ENCODE measurements at regions not wholly inside any gene's neighbourhood (a gene's known extent, or its start where the extent isn't known, plus 50 kb on each side); places are given as distances from the start of the nearest gene placed in this dataset.
A peak's percentile ranks its signal among the peaks of the same experiment; 100 is the strongest.

- Histone ChIP-seq H4K20me1 (ENCODE audit: insufficient read depth, low read length) (no peaks in the 10 kb centered on the region), H2AFZ (ENCODE audit: low read depth, low read length) (no peak overlapping the region), H3K4me2 (ENCODE audit: low read length) (no peak overlapping the region), H3K9ac (ENCODE audit: low read length) (no peak overlapping the region), H3K79me2 (ENCODE audit: insufficient read depth, low read length) (no peaks in the 10 kb centered on the region), H3K36me3 (ENCODE audit: insufficient read depth, low read length) (no peaks in the 10 kb centered on the region), H3K4me1 (ENCODE audit: insufficient read depth, low read length) (no peaks in the 10 kb centered on the region), H3K9me3 (ENCODE audit: insufficient read depth, low read depth, low read length) (no peaks in the 10 kb centered on the region), H3K27ac (ENCODE audit: low read depth, low read length) (no peak overlapping the region), H3K4me3 (ENCODE audit: insufficient read depth, low read depth, low read length) (no peak overlapping the region), H3K27me3 (ENCODE audit: insufficient read depth, low read length) (peaks cover 3% of the 10 kb centered on the region)
- Mint-ChIP-seq H3K27me3 (ENCODE audit: low read depth, unreplicated experiment) (peaks cover 33% of the 10 kb centered on the region), H3K27ac (ENCODE audit: unreplicated experiment) (no peak overlapping the region), H3K36me3 (ENCODE audit: low read depth, unreplicated experiment) (no peaks in the 10 kb centered on the region), H3K4me3 (ENCODE audit: unreplicated experiment) (peak overlapping the region; percentile 70), H3K4me1 (ENCODE audit: low read depth, unreplicated experiment) (no peaks in the 10 kb centered on the region), H3K9me3 (ENCODE audit: unreplicated experiment) (peaks cover 16% of the 10 kb centered on the region)
- FAIRE-seq = no peak
- DNase-seq (ENCODE audit: low read depth) = no peak
- TF ChIP-seq CTCF (IDR thresholded peaks at IDR 0.05; ENCODE audit: insufficient read depth, low read depth, low read length) = no peak
- TF ChIP-seq EZH2 (IDR thresholded peaks at IDR 0.05; ENCODE audit: insufficient read depth, low read length) = no peak
Observed at GRCh38 chr7:153887749-153888569, 164.2 kb upstream of the DPP6 start.

GRCh38 chr7:153891990-153892389 is 160.2 kb upstream of the DPP6 start:
- Histone ChIP-seq H3K27ac (ENCODE audit: low read depth, low read length) (no peak overlapping the region), H4K20me1 (ENCODE audit: insufficient read depth, low read length) (no peaks in the 10 kb centered on the region), H2AFZ (ENCODE audit: low read depth, low read length) (no peak overlapping the region), H3K4me1 (ENCODE audit: insufficient read depth, low read length) (no peaks in the 10 kb centered on the region), H3K9me3 (ENCODE audit: insufficient read depth, low read depth, low read length) (no peaks in the 10 kb centered on the region), H3K79me2 (ENCODE audit: insufficient read depth, low read length) (no peaks in the 10 kb centered on the region), H3K27me3 (ENCODE audit: insufficient read depth, low read length) (peaks cover 3% of the 10 kb centered on the region), H3K4me2 (ENCODE audit: low read length) (no peak overlapping the region), H3K4me3 (ENCODE audit: insufficient read depth, low read depth, low read length) (no peak overlapping the region), H3K9ac (ENCODE audit: low read length) (no peak overlapping the region), H3K36me3 (ENCODE audit: insufficient read depth, low read length) (no peaks in the 10 kb centered on the region)
- Mint-ChIP-seq H3K9me3 (ENCODE audit: unreplicated experiment) (peaks cover 17% of the 10 kb centered on the region), H3K4me1 (ENCODE audit: low read depth, unreplicated experiment) (no peaks in the 10 kb centered on the region), H3K4me3 (ENCODE audit: unreplicated experiment) (no peak overlapping the region), H3K36me3 (ENCODE audit: low read depth, unreplicated experiment) (no peaks in the 10 kb centered on the region), H3K27ac (ENCODE audit: unreplicated experiment) (no peak overlapping the region), H3K27me3 (ENCODE audit: low read depth, unreplicated experiment) (peaks cover 21% of the 10 kb centered on the region)
- FAIRE-seq (no peak), DNase-seq (ENCODE audit: low read depth) (no peak)
- TF ChIP-seq EZH2 (IDR thresholded peaks at IDR 0.05; ENCODE audit: insufficient read depth, low read length) (no peak), CTCF (IDR thresholded peaks at IDR 0.05; ENCODE audit: insufficient read depth, low read depth, low read length) (no peak)

GRCh38 chr7:153902862-153903261 is 149.3 kb upstream of the DPP6 start:
- no peak overlapping the region for H3K4me3 ChIP-seq (ENCODE audit: insufficient read depth, low read depth, low read length)
- H3K27me3 ChIP-seq (ENCODE audit: insufficient read depth, low read length) = no peaks in the 10 kb centered on the region
- H3K79me2 ChIP-seq (ENCODE audit: insufficient read depth, low read length) = no peaks in the 10 kb centered on the region
- Mint-ChIP-seq H3K27ac (ENCODE audit: unreplicated experiment) (no peak overlapping the region), H3K27me3 (ENCODE audit: low read depth, unreplicated experiment) (no peaks in the 10 kb centered on the region), H3K9me3 (ENCODE audit: unreplicated experiment) (peaks cover 8% of the 10 kb centered on the region), H3K4me3 (ENCODE audit: unreplicated experiment) (no peak overlapping the region), H3K36me3 (ENCODE audit: low read depth, unreplicated experiment) (no peaks in the 10 kb centered on the region), H3K4me1 (ENCODE audit: low read depth, unreplicated experiment) (no peaks in the 10 kb centered on the region)
- no peak overlapping the region for H3K4me2 ChIP-seq (ENCODE audit: low read length)
- DNase-seq (ENCODE audit: low read depth) = no peak
- no peak for TF ChIP-seq CTCF (IDR thresholded peaks at IDR 0.05; ENCODE audit: insufficient read depth, low read depth, low read length)
- no peak for TF ChIP-seq EZH2 (IDR thresholded peaks at IDR 0.05; ENCODE audit: insufficient read depth, low read length)
- no peak overlapping the region for H2AFZ ChIP-seq (ENCODE audit: low read depth, low read length)
- H4K20me1 ChIP-seq (ENCODE audit: insufficient read depth, low read length) = no peaks in the 10 kb centered on the region
- no peaks in the 10 kb centered on the region for H3K36me3 ChIP-seq (ENCODE audit: insufficient read depth, low read length)
- H3K9me3 ChIP-seq (ENCODE audit: insufficient read depth, low read depth, low read length) = no peaks in the 10 kb centered on the region
- H3K4me1 ChIP-seq (ENCODE audit: insufficient read depth, low read length) = no peaks in the 10 kb centered on the region
- no peak overlapping the region for H3K9ac ChIP-seq (ENCODE audit: low read length)
- FAIRE-seq = no peak
- H3K27ac ChIP-seq (ENCODE audit: low read depth, low read length) = no peak overlapping the region
